ENCODE measurements at regions not wholly inside any gene's neighbourhood (a gene's known extent, or its start where the extent isn't known, plus 50 kb on each side); places are given as distances from the start of the nearest gene placed in this dataset.

DNA sequence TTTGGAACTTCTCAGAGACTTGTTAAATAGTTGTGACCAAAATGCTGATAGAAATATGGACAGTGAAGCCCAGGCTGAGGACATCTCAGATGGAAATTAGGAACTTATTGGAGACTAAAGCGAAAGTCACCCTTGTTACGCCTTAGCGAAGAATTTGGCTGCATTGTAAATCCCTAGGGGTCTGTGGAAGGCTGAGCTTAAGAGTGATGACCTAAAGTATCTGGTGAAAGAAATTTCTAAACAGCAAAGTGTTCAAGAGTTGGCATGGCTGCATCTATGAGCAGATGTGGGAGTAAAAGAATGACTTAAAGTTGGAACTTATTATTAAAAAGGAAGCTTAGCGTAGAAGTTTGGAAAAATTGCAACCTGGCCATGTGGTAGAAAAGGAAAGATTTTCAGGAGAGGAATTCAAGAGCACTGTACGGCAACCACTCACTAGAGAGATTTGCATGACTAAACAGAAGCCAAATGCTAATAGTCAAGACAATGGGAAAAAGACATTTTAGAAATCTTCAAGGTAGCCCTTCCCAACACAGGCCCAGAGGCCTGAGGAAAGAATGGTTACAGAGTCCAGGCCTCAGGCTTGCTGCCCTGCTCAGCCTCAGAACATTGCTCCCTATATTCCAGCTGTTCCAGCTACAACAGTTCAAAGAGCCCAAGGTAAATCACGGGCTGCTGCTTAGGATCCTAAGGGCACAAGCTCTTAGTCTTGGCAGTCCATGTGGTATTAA is 61.6 kb upstream of the TNFRSF21 start:
- TF ChIP-seq, protein P1, sequence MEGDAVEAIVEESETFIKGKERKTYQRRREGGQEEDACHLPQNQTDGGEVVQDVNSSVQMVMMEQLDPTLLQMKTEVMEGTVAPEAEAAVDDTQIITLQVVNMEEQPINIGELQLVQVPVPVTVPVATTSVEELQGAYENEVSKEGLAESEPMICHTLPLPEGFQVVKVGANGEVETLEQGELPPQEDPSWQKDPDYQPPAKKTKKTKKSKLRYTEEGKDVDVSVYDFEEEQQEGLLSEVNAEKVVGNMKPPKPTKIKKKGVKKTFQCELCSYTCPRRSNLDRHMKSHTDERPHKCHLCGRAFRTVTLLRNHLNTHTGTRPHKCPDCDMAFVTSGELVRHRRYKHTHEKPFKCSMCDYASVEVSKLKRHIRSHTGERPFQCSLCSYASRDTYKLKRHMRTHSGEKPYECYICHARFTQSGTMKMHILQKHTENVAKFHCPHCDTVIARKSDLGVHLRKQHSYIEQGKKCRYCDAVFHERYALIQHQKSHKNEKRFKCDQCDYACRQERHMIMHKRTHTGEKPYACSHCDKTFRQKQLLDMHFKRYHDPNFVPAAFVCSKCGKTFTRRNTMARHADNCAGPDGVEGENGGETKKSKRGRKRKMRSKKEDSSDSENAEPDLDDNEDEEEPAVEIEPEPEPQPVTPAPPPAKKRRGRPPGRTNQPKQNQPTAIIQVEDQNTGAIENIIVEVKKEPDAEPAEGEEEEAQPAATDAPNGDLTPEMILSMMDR (conservative IDR thresholded peaks at IDR 0.05; ENCODE audit: low read length) = no peak
- TF ChIP-seq EZH2phosphoT487 (IDR thresholded peaks at IDR 0.05; ENCODE audit: borderline replicate concordance, low read depth, low read length) = no peak

Measured in OCI-LY7 (cell line).